ENCODE measurements at regions not wholly inside any gene's neighbourhood (a gene's known extent, or its start where the extent isn't known, plus 50 kb on each side); places are given as distances from the start of the nearest gene placed in this dataset.

- TF ChIP-seq EZH2 (IDR thresholded peaks at IDR 0.05; ENCODE audit: borderline replicate concordance, low read length), result no peak
- TF ChIP-seq CTCF (conservative IDR thresholded peaks at IDR 0.05 in 1 of 2, IDR thresholded peaks at IDR 0.05 in 1 of 2; ENCODE audit: extremely low read depth in 1 of 2, insufficient read depth in 1 of 2, low read depth in 1 of 2, low read length in 2 of 2), result no peak
Measured at GRCh38 chr9:89969156-89969675, 364.4 kb downstream of the GADD45G start.

Data from mammary epithelial cell (primary cell).